ENCODE measurements at regions not wholly inside any gene's neighbourhood (a gene's known extent, or its start where the extent isn't known, plus 50 kb on each side); places are given as distances from the start of the nearest gene placed in this dataset.

GRCh38 chr9:14535161-14535955 is 157.9 kb downstream of the ZDHHC21 start:
- no peak for DNase-seq (ENCODE audit: low read depth)
- no peak for TF ChIP-seq CTCF (IDR thresholded peaks at IDR 0.05; ENCODE audit: control insufficient read depth, extremely low read depth, insufficient read depth)
- H3K4me3 ChIP-seq (ENCODE audit: low read depth, low read length), result no peak overlapping the region

- no peak for DNase-seq (ENCODE audit: low read depth)
- TF ChIP-seq CTCF (IDR thresholded peaks at IDR 0.05; ENCODE audit: control insufficient read depth, extremely low read depth, insufficient read depth), result no peak
- H3K4me3 ChIP-seq (ENCODE audit: low read depth, low read length), result no peak overlapping the region
Measured at GRCh38 chr9:14533867-14534640, 159.2 kb downstream of the ZDHHC21 start.

- DNase-seq (ENCODE audit: low read depth), result no peak
- TF ChIP-seq CTCF (IDR thresholded peaks at IDR 0.05; ENCODE audit: control insufficient read depth, extremely low read depth, insufficient read depth), result no peak
Measured at GRCh38 chr9:14532456-14533115, 160.6 kb downstream of the ZDHHC21 start.

GRCh38 chr9:14531341-14532269 is 161.6 kb downstream of the ZDHHC21 start:
- no peak overlapping the region for H3K4me3 ChIP-seq (ENCODE audit: low read depth, low read length)
- DNase-seq (ENCODE audit: low read depth), result no peak
- no peak for TF ChIP-seq CTCF (IDR thresholded peaks at IDR 0.05; ENCODE audit: control insufficient read depth, extremely low read depth, insufficient read depth)

More at GRCh38 chr9:14532456-14533115, 160.6 kb downstream of the ZDHHC21 start:
- no peak overlapping the region for H3K4me3 ChIP-seq (ENCODE audit: low read depth, low read length)

- no peak for DNase-seq (ENCODE audit: low read depth)
- H3K4me3 ChIP-seq (ENCODE audit: low read depth, low read length), result no peak overlapping the region
- no peak for TF ChIP-seq CTCF (IDR thresholded peaks at IDR 0.05; ENCODE audit: control insufficient read depth, extremely low read depth, insufficient read depth)
Measured at GRCh38 chr9:14530841-14531240, 162.4 kb downstream of the ZDHHC21 start.

GRCh38 chr9:14530366-14530765 is 162.9 kb downstream of the ZDHHC21 start:
- no peak for TF ChIP-seq CTCF (IDR thresholded peaks at IDR 0.05; ENCODE audit: control insufficient read depth, extremely low read depth, insufficient read depth)
- DNase-seq (ENCODE audit: low read depth), result no peak
- no peak overlapping the region for H3K4me3 ChIP-seq (ENCODE audit: low read depth, low read length)
